ENCODE measurements at regions not wholly inside any gene's neighbourhood (a gene's known extent, or its start where the extent isn't known, plus 50 kb on each side); places are given as distances from the start of the nearest gene placed in this dataset.

- TF ChIP-seq, protein P1, sequence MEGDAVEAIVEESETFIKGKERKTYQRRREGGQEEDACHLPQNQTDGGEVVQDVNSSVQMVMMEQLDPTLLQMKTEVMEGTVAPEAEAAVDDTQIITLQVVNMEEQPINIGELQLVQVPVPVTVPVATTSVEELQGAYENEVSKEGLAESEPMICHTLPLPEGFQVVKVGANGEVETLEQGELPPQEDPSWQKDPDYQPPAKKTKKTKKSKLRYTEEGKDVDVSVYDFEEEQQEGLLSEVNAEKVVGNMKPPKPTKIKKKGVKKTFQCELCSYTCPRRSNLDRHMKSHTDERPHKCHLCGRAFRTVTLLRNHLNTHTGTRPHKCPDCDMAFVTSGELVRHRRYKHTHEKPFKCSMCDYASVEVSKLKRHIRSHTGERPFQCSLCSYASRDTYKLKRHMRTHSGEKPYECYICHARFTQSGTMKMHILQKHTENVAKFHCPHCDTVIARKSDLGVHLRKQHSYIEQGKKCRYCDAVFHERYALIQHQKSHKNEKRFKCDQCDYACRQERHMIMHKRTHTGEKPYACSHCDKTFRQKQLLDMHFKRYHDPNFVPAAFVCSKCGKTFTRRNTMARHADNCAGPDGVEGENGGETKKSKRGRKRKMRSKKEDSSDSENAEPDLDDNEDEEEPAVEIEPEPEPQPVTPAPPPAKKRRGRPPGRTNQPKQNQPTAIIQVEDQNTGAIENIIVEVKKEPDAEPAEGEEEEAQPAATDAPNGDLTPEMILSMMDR (IDR thresholded peaks at IDR 0.05; ENCODE audit: insufficient read depth, low read depth, low read length, missing control alignments) = no peak
- no peak overlapping the region for H3K4me3 ChIP-seq (ENCODE audit: low read depth, low read length)
- DNase-seq (ENCODE audit: low read depth) = peak; percentile 28
These were observed 1066.1 kb downstream of the FLRT2 start for GRCh38 chr14:86596024-86596423.

GRCh38 chr14:86575141-86575540 lies 1045.2 kb downstream of the FLRT2 start:
- H3K4me3 ChIP-seq (ENCODE audit: low read depth, low read length) = no peak overlapping the region
- DNase-seq (ENCODE audit: low read depth) = no peak
- TF ChIP-seq, protein P1 (IDR thresholded peaks at IDR 0.05; ENCODE audit: insufficient read depth, low read depth, low read length, missing control alignments) = no peak

DNA sequence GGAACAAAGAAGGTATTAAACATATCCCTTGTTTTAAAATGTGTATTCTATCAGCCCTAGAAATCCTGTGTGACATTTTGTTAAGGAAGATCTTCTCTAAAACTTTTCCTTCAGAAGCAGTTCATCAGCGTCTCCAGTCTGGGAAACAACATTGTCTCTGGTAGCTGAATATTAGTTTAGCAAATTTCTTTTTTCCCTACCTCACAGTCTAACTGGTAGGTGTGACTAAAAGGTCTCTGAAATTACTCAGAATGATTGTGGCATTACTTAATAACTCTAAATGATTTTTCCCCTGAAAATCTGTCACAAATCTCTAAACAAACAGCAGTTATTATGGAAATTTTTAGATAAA lies 1044.8 kb downstream of the FLRT2 start:
- H3K4me3 ChIP-seq (ENCODE audit: low read depth, low read length) = no peak overlapping the region
- no peak for DNase-seq (ENCODE audit: low read depth)
- TF ChIP-seq, protein P1 (IDR thresholded peaks at IDR 0.05; ENCODE audit: insufficient read depth, low read depth, low read length, missing control alignments) = no peak

DNA sequence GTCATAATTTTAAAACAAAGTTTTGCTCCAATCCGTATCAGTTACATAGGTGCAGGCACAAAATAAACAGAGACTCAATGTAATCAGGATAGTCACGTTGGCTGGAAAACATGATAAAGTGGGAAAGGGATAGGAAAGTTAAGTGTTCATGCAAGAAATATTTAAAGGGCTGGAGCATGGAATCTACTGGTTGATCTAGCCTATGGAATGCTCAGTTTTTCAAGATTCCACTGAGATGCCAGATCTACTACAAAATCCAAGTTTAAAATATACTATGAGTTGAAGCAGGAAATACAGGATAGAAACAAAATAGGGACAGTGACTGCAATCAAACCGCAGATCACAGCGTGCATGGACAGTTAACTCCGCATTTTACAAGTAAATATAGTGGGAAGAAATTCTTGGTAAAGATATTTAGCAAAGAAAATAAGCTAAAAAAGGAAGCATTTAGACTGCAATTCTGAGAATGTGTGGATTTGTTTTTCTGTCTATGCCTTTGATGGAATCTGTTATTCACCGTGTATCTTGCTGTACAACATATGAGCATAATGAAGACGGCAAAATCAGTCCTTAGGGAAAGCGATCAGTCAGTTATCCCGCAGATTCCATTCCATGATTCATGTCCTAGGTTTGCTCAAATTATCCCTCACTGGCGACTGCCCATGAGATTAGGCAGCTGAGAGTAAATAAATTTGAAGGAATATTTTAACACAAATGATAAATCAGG lies 1044.3 kb downstream of the FLRT2 start:
- DNase-seq (ENCODE audit: low read depth) = no peak
- TF ChIP-seq, protein P1 (IDR thresholded peaks at IDR 0.05; ENCODE audit: insufficient read depth, low read depth, low read length, missing control alignments) = no peak
- H3K4me3 ChIP-seq (ENCODE audit: low read depth, low read length) = no peak overlapping the region

GRCh38 chr14:86570371-86570770 lies 1040.4 kb downstream of the FLRT2 start:
- no peak for DNase-seq (ENCODE audit: low read depth)
- TF ChIP-seq, protein P1 (IDR thresholded peaks at IDR 0.05; ENCODE audit: insufficient read depth, low read depth, low read length, missing control alignments) = no peak
- no peak overlapping the region for H3K4me3 ChIP-seq (ENCODE audit: low read depth, low read length)

DNA sequence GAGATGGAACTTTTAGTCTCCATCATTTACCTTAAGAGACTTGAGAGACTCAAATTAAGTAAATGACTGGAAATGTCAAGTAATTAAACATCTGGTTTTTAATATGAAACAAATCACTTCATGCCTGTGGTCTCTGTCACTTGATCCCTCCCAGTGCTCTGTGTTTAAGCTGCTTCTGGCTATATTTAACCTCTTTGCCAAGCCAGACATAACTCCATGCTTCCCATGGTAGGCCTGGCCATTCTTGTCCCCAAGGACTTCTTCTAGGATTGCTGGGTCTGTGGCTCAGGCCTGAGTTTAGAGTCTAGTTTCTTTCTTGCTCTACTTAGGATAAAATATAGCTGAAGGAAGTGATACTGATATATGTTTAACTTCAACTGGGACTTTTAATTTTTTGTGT lies 1013.6 kb downstream of the FLRT2 start:
- TF ChIP-seq, protein P1 (IDR thresholded peaks at IDR 0.05; ENCODE audit: insufficient read depth, low read depth, low read length, missing control alignments) = no peak
- H3K4me3 ChIP-seq (ENCODE audit: low read depth, low read length) = no peak overlapping the region
- no peak for DNase-seq (ENCODE audit: low read depth)

- TF ChIP-seq, protein P1 (IDR thresholded peaks at IDR 0.05; ENCODE audit: insufficient read depth, low read depth, low read length, missing control alignments) = no peak
- no peak overlapping the region for H3K4me3 ChIP-seq (ENCODE audit: low read depth, low read length)
- peak; percentile 2 for DNase-seq (ENCODE audit: low read depth)
These were observed 1012.0 kb downstream of the FLRT2 start for GRCh38 chr14:86541972-86542371.

Measured in GM12865 (cell line).